OCI-LY7 (cell line): ENCODE measurements at regions not wholly inside any gene's neighbourhood (a gene's known extent, or its start where the extent isn't known, plus 50 kb on each side); places are given as distances from the start of the nearest gene placed in this dataset.

Source experiments
- BruUV-seq: library from RNA; stranded (reverse); fragments of 400-500 nt; replicated peaks from 2 replicates; lab custom pipeline; 2021; lab: Mats Ljungman, UMichigan
- CTCF ChIA-PET: fragments of 300-600 bp; sonication (Branson Sonifier 250); formaldehyde crosslinking; loops from one replicate; lab custom pipeline; 2022; ENCODE audit warnings: antibody characterized with exemption; ENCODE audit not compliant: unreplicated experiment; lab: Charles Lee
- POLR2A ChIA-PET: fragments of 300-600 bp; sonication (Branson Sonifier 250); formaldehyde crosslinking; loops from one replicate; lab custom pipeline; 2022; ENCODE audit warnings: antibody characterized with exemption; lab: Charles Lee
- DNase-seq: peaks from one replicate; pipeline ENCODE4 v3.0.0-alpha.2; 2015; ENCODE audit warnings: low spot score
- H2AFZ ChIP-seq: fragments of 200-600 bp; sonication (generic), shearing (Covaris generic); 2 replicates; pipeline ENCODE4 v1.6.1; 2014; ENCODE audit warnings: mild to moderate bottlenecking, antibody characterized with exemption, low read length, moderate library complexity
- H3K27ac ChIP-seq: fragments of 200-600 bp; sonication (generic); 2 replicates; pipeline ENCODE4 v1.5.1; 2014; ENCODE audit warnings: mixed run types, low read depth, mild to moderate bottlenecking, moderate library complexity, low read length, inconsistent platforms; ENCODE audit not compliant: poor library complexity, severe bottlenecking
- H3K36me3 ChIP-seq: fragments of 200-600 bp; sonication (generic); 2 replicates; pipeline ENCODE4 v1.6.1; 2014; ENCODE audit warnings: mild to moderate bottlenecking, antibody characterized with exemption, low read length, moderate library complexity, mixed read lengths; ENCODE audit not compliant: insufficient read depth
- H3K4me1 ChIP-seq: fragments of 200-600 bp; sonication (generic); 2 replicates; pipeline ENCODE4 v1.5.1; 2014; ENCODE audit warnings: mild to moderate bottlenecking, low read length; ENCODE audit not compliant: insufficient read depth, poor library complexity, severe bottlenecking
- H3K4me2 ChIP-seq: fragments of 200-600 bp; sonication (generic); 2 replicates; pipeline ENCODE4 v1.6.1; 2014; ENCODE audit warnings: mild to moderate bottlenecking, low read length
- H3K4me3 ChIP-seq: fragments of 200-600 bp; sonication (generic); 2 replicates; pipeline ENCODE4 v1.5.1; 2014; ENCODE audit warnings: mild to moderate bottlenecking, low read depth, low read length; ENCODE audit not compliant: poor library complexity, severe bottlenecking
- H3K79me2 ChIP-seq: fragments of 200-600 bp; sonication (generic); 2 replicates; pipeline ENCODE4 v1.6.1; 2016; ENCODE audit warnings: low read depth, mild to moderate bottlenecking, low read length, moderate library complexity, mixed read lengths; ENCODE audit not compliant: insufficient read depth
- H3K9me2 ChIP-seq: fragments of 200-600 bp; sonication (generic); 2 replicates; pipeline ENCODE4 v1.6.1; 2016; ENCODE audit warnings: mild to moderate bottlenecking, low read length, mixed read lengths; ENCODE audit not compliant: insufficient read depth
- H3K9me3 ChIP-seq: fragments of 200-600 bp; sonication (generic); 2 replicates; pipeline ENCODE4 v1.6.1; 2014; ENCODE audit warnings: mild to moderate bottlenecking, mixed run types, low read length, mixed read lengths
- H4K20me1 ChIP-seq: fragments of 200-600 bp; sonication (generic); 2 replicates; pipeline ENCODE4 v1.6.1; 2014; ENCODE audit warnings: mild to moderate bottlenecking, antibody characterized with exemption, low read length, moderate library complexity, mixed read lengths; ENCODE audit not compliant: insufficient read depth
- CTCF ChIP-seq: fragments of 200-600 bp; sonication (generic); conservative IDR thresholded peaks from 2 replicates; pipeline ENCODE4 v1.5.1; 2014; ENCODE audit warnings: mild to moderate bottlenecking, antibody characterized with exemption, low read length, moderate library complexity, mixed read lengths
- EZH2phosphoT487 ChIP-seq: fragments of 200-600 bp; sonication (generic); IDR thresholded peaks from 2 replicates; pipeline ENCODE4 v1.6.1; 2018; ENCODE audit warnings: low read depth, borderline replicate concordance, mild to moderate bottlenecking, mixed run types, antibody characterized with exemption, low read length, moderate library complexity, mixed read lengths
- intact Hi-C: fragments of 100-400 bp; cut with micrococcal nuclease; formaldehyde crosslinking; loops from one replicate; pipeline ENCODE4 v1.10.0; 2022; ENCODE audit not compliant: unreplicated experiment

DNA sequence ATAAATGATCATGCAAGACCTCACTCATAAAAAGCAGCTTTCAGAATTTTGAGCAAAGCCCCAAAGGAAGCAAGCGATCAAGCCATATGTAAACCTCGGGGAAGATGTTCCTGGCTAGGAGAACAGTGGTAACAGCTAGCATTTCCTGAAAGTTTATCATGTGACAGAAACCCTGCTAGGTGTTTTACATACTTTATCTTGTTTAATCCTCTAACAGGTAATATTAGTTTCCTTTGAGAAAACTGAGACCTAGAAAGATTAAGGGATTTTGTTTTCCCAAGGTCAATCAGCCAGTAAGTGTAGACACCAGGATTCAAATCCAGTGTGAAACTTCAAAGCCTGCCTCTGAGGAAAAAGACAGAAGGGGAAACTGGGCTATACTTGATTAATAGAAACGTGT is 362.4 kb upstream of the MAF start:
- H2AFZ ChIP-seq, result no peak overlapping the region

GRCh38 chr16:79959226-79959625 is 358.7 kb upstream of the MAF start:
- H3K9me3 ChIP-seq, result no peaks in the 10 kb centered on the region
- DNase-seq, result no peak
- CTCF ChIA-PET, result no interaction called here
- H3K4me2 ChIP-seq, result no peak overlapping the region
- H3K9me2 ChIP-seq, result no peaks in the 10 kb centered on the region
- H3K36me3 ChIP-seq, result no peaks in the 10 kb centered on the region
- H3K79me2 ChIP-seq, result no peaks in the 10 kb centered on the region
- intact Hi-C loops, result no loop called here
- no TSS peak for BruUV-seq
- H3K4me1 ChIP-seq, result no peaks in the 10 kb centered on the region
- no peak for TF ChIP-seq CTCF
- no peak overlapping the region for H3K27ac ChIP-seq
- H4K20me1 ChIP-seq, result no peaks in the 10 kb centered on the region
- POLR2A ChIA-PET, result no interaction called here
- H2AFZ ChIP-seq, result no peak overlapping the region
- no peak overlapping the region for H3K4me3 ChIP-seq

More for the DNA sequence above, 362.4 kb upstream of the MAF start:
- no peak overlapping the region for H3K4me3 ChIP-seq
- TF ChIP-seq EZH2phosphoT487 (no peak), CTCF (no peak)
- ChIA-PET POLR2A (no interaction called here), CTCF (no interaction called here)
- H3K9me2 ChIP-seq, result no peaks in the 10 kb centered on the region
- H3K36me3 ChIP-seq, result no peaks in the 10 kb centered on the region
- no peaks in the 10 kb centered on the region for H3K79me2 ChIP-seq
- H3K4me2 ChIP-seq, result no peak overlapping the region
- H4K20me1 ChIP-seq, result no peaks in the 10 kb centered on the region
- no peak overlapping the region for H3K27ac ChIP-seq
- H3K4me1 ChIP-seq, result no peaks in the 10 kb centered on the region
- no peaks in the 10 kb centered on the region for H3K9me3 ChIP-seq
- intact Hi-C loops, result no loop called here
- no peak for DNase-seq
- no TSS peak for BruUV-seq

- H3K36me3 ChIP-seq, result no peaks in the 10 kb centered on the region
Observed at GRCh38 chr16:79954921-79955705, 354.6 kb upstream of the MAF start.

More at GRCh38 chr16:79954921-79955705, 354.6 kb upstream of the MAF start:
- TF ChIP-seq CTCF, result no peak
- TF ChIP-seq EZH2phosphoT487, result no peak
- H4K20me1 ChIP-seq, result no peaks in the 10 kb centered on the region
- ChIA-PET CTCF (no interaction called here), POLR2A (no interaction called here)
- no peak for DNase-seq
- H3K9me2 ChIP-seq, result no peaks in the 10 kb centered on the region
- no TSS peak for BruUV-seq
- no peak overlapping the region for H3K4me3 ChIP-seq
- H3K79me2 ChIP-seq, result no peaks in the 10 kb centered on the region
- H3K27ac ChIP-seq, result no peak overlapping the region
- H3K4me1 ChIP-seq, result no peaks in the 10 kb centered on the region
- H3K9me3 ChIP-seq, result no peaks in the 10 kb centered on the region
- no peak overlapping the region for H2AFZ ChIP-seq
- intact Hi-C loops, result no loop called here
- no peak overlapping the region for H3K4me2 ChIP-seq
